HepG2 (cell line): ENCODE measurements at regions not wholly inside any gene's neighbourhood (a gene's known extent, or its start where the extent isn't known, plus 50 kb on each side); places are given as distances from the start of the nearest gene placed in this dataset.

Experiments used
- ATAC-seq: fragments of 200-7000 bp; cut with Tn5 transposase; 3 replicates; pipeline ENCODE4 v1.9.1; 2020; ENCODE audit warnings: mild to moderate bottlenecking, moderate library complexity
- BruUV-seq: library from RNA; stranded (reverse); fragments of 400-500 nt; replicated peaks from 2 replicates; lab custom pipeline; 2021; lab: Mats Ljungman, UMichigan
- CTCF ChIA-PET: fragments of 300-600 bp; formaldehyde crosslinking; extraction: SDS; loops from one replicate; lab custom pipeline; 2021; ENCODE audit warnings: low total read pairs, inconsistent platforms, low intra/inter-chr PET ratio; lab: Yijun Ruan, JAX
- POLR2A ChIA-PET: fragments of 350-600 bp; sonication (Branson Sonifier 250); formaldehyde crosslinking; loops from one replicate; lab custom pipeline; 2020; ENCODE audit warnings: antibody characterized with exemption, inconsistent platforms; lab: Yijun Ruan, JAX
- DNase-seq: peaks from one replicate; pipeline ENCODE4 v3.0.0-alpha.2; 2015; ENCODE audit warnings: low spot score
- FAIRE-seq: peaks from 3 replicates; lab custom pipeline; 2011; peaks lifted over from hg19 to GRCh38; lab: Jason Lieb, UNC
- H2AFZ ChIP-seq: one replicate; pipeline ENCODE4 v1.6.1; 2011; ENCODE audit warnings: low read length, inconsistent platforms
- H3K27ac ChIP-seq: fragments of 300-600 bp; 3 replicates; pipeline ENCODE4 v1.8.0; 2011; ENCODE audit warnings: mixed run types, mild to moderate bottlenecking, mixed read lengths, low read length, inconsistent platforms; ENCODE audit not compliant: insufficient read depth; ENCODE audit errors: extremely low read length
- H3K27me3 ChIP-seq, 2 experiments: fragments of 200-600 bp in 1 of 2; 2 replicates in 1 of 2; 3 replicates in 1 of 2; pipeline versions ENCODE4 v1.6.0 to v1.8.0; 2011; ENCODE audit warnings: low read length in 2 of 2, mild to moderate bottlenecking in 2 of 2, moderate library complexity in 2 of 2, inconsistent platforms in 1 of 2; ENCODE audit not compliant: insufficient read depth in 2 of 2, control insufficient read depth in 1 of 2
- H3K36me3 ChIP-seq, 2 experiments: fragments of 200-600 bp in 1 of 2; replicated peaks in 1 of 2; 2 replicates in 1 of 2; 3 replicates in 1 of 2; pipeline versions ENCODE4 v1.5.1 to v1.8.0; 2011; ENCODE audit warnings: low read length in 2 of 2, inconsistent platforms in 1 of 2; ENCODE audit not compliant: insufficient read depth in 2 of 2, control insufficient read depth in 1 of 2
- H3K4me1 ChIP-seq: 2 replicates; pipeline ENCODE4 v1.5.1; 2012; ENCODE audit warnings: low read length, inconsistent platforms; ENCODE audit not compliant: insufficient read depth
- H3K4me2 ChIP-seq: 2 replicates; pipeline ENCODE4 v1.6.0; 2011; ENCODE audit warnings: low read depth, low read length, inconsistent platforms
- H3K4me3 ChIP-seq, 3 experiments: fragments of 200-600 bp in 1 of 3; sonication (generic), shearing (Covaris generic) in 1 of 3; replicated peaks in 1 of 3; 2 replicates each; pipeline ENCODE4 v1.5.1; 2011 to 2016; ENCODE audit warnings: low read length in 3 of 3, inconsistent platforms in 2 of 3, low read depth in 2 of 3, mild to moderate bottlenecking in 2 of 3, control low read depth in 1 of 3, mixed read lengths in 1 of 3; ENCODE audit not compliant: insufficient read depth in 1 of 3
- H3K79me2 ChIP-seq: one replicate; pipeline ENCODE4 v1.6.1; 2011; ENCODE audit warnings: low read length, inconsistent platforms; ENCODE audit not compliant: insufficient read depth
- H3K9ac ChIP-seq: 2 replicates; pipeline ENCODE4 v1.6.0; 2011; ENCODE audit warnings: mild to moderate bottlenecking, low read depth, low read length, inconsistent platforms; ENCODE audit not compliant: insufficient read depth
- H3K9me3 ChIP-seq: 2 replicates; pipeline ENCODE4 v1.5.1; 2012; ENCODE audit warnings: mild to moderate bottlenecking, low read length
- H4K20me1 ChIP-seq: 2 replicates; pipeline ENCODE4 v1.6.0; 2011; ENCODE audit warnings: inconsistent platforms, mild to moderate bottlenecking, low read length, moderate library complexity; ENCODE audit not compliant: insufficient read depth
- SP5 ChIP-seq: IDR thresholded peaks from 2 replicates; pipeline ENCODE4 v1.6.1; 2016; ENCODE audit warnings: low read depth, borderline replicate concordance
- ZFP36L2 ChIP-seq: sonication (generic); formaldehyde crosslinking; IDR thresholded peaks from 2 replicates; pipeline ENCODE4 v1.4.0; 2020; ENCODE audit warnings: missing genetic modification reagents
- ZFP41 ChIP-seq: sonication (generic); formaldehyde crosslinking; IDR thresholded peaks from 2 replicates; pipeline ENCODE4 v1.4.0; 2020; ENCODE audit warnings: mild to moderate bottlenecking, missing genetic modification reagents, borderline replicate concordance
- WGBS: methylation state at CpG from one replicate; pipeline ENCODE4 v1.1.6; 2017; ENCODE audit warnings: low lambda C conversion rate; 5-methylcytosine and 5-hydroxymethylcytosine counted together
- in situ Hi-C: cut with HindIII; loops from 2 replicates; pipeline ENCODE4 v1.10.0; 2017; ENCODE audit warnings: low pct_unique_long_range_greater_than_20kb; ENCODE audit not compliant: extremely low pct_ligation_motif_present
- intact Hi-C: fragments of 100-400 bp; cut with micrococcal nuclease; formaldehyde crosslinking; loops from one replicate; pipeline ENCODE4 v1.10.0; 2022; ENCODE audit not compliant: unreplicated experiment
- TF ChIP-seq, protein P1 (sequence below): sonication (generic); formaldehyde crosslinking; IDR thresholded peaks from 2 replicates; pipeline ENCODE4 v1.5.1; 2020; ENCODE audit warnings: missing genetic modification reagents, mild to moderate bottlenecking, borderline replicate concordance

DNA sequence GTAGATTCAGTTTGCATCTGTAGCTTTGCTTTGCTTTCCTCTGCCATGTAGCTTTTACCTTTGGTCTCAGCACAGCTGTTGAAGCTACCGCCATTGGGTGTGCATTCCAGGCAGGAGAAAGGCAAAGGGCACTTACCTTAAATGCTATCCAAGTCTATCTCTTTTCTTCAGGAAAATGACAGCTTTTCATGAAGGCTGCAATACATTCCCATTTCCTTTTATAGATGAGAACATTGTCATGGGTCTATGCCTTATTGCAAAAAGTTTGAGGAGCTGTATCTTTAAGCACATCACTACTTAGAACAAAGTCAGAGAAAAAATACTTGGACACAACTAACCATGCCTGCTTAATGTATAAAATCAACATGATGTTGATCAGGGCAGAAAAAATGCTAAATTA lies 266.8 kb downstream of the DOK5 start:
- intact Hi-C loops: no loop called here
- H3K4me3 ChIP-seq: no peak overlapping the region
- no peak for ATAC-seq
- H2AFZ ChIP-seq: no peak overlapping the region
- H3K36me3 ChIP-seq: no peaks in the 10 kb centered on the region
- no peak for TF ChIP-seq ZFP41 (CRISPR knock-in tag)
- TF ChIP-seq, all 625 proteins: peak for 0
- in situ Hi-C loops: no loop called here
- Histone ChIP-seq H3K9me3 (peaks cover 13% of the 10 kb centered on the region), H4K20me1 (no peaks in the 10 kb centered on the region), H3K27me3 (no peaks in the 10 kb centered on the region), H3K79me2 (no peaks in the 10 kb centered on the region), H3K4me1 (no peaks in the 10 kb centered on the region), H3K27ac (no peak overlapping the region), H3K9ac (no peak overlapping the region), H3K4me2 (no peak overlapping the region)
- ChIA-PET CTCF (no interaction called here), POLR2A (no interaction called here)
- no TSS peak for BruUV-seq
- DNase-seq (no peak), FAIRE-seq (no peak)
- 5% methylated on average over 1 of the region's 1 CpG for WGBS

DNA sequence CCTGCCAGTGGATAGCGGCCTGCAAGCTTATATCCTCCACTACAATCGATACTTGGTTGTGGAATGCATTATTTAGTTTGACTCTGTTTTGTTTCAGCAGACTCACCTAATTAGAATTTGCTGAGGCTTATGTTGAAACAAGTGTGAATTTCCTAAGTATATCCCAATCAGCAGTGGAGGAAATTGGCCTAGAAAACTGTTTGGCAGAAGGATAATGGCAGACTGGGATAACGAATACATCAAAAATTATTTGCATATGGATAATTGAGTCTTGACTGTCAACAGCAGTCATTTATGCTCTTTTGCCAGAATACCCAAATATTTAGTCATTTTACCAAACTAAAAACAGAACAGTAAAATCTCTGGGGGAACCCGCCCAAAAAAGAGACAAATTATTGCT lies 261.0 kb downstream of the DOK5 start:
- Histone ChIP-seq H3K27me3 (no peaks in the 10 kb centered on the region), H3K9me3 (no peaks in the 10 kb centered on the region), H3K36me3 (no peaks in the 10 kb centered on the region), H4K20me1 (no peaks in the 10 kb centered on the region), H3K79me2 (no peaks in the 10 kb centered on the region), H3K4me1 (no peaks in the 10 kb centered on the region), H3K4me3 (no peak overlapping the region), H3K4me2 (no peak overlapping the region), H2AFZ (no peak overlapping the region), H3K27ac (no peak overlapping the region), H3K9ac (no peak overlapping the region)
- in situ Hi-C loops: no loop called here
- POLR2A ChIA-PET: no interaction called here
- TF ChIP-seq SP5 (CRISPR knock-in tag): no peak
- TF ChIP-seq, protein P1, sequence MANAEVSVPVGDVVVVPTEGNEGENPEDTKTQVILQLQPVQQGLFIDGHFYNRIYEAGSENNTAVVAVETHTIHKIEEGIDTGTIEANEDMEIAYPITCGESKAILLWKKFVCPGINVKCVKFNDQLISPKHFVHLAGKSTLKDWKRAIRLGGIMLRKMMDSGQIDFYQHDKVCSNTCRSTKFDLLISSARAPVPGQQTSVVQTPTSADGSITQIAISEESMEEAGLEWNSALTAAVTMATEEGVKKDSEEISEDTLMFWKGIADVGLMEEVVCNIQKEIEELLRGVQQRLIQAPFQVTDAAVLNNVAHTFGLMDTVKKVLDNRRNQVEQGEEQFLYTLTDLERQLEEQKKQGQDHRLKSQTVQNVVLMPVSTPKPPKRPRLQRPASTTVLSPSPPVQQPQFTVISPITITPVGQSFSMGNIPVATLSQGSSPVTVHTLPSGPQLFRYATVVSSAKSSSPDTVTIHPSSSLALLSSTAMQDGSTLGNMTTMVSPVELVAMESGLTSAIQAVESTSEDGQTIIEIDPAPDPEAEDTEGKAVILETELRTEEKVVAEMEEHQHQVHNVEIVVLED (CRISPR knock-in tag): no peak
- no peak for TF ChIP-seq ZFP36L2 (CRISPR knock-in tag)
- no TSS peak for BruUV-seq
- CTCF ChIA-PET: no interaction called here
- DNase-seq (no peak), ATAC-seq (no peak), FAIRE-seq (no peak)
- WGBS: 2% methylated on average over 4 of the region's 4 CpGs
- intact Hi-C loops: no loop called here
